H1 (cell line): ENCODE measurements at regions not wholly inside any gene's neighbourhood (a gene's known extent, or its start where the extent isn't known, plus 50 kb on each side); places are given as distances from the start of the nearest gene placed in this dataset.

Experiments
- CTCF ChIA-PET: fragments of 300-600 bp; sonication (Branson Sonifier 250); formaldehyde crosslinking; loops from one replicate; lab custom pipeline; 2021; ENCODE audit not compliant: partially characterized antibody; lab: Charles Lee
- POLR2A ChIA-PET: fragments of 300-600 bp; sonication (Branson Sonifier 250); formaldehyde crosslinking; loops from one replicate; lab custom pipeline; 2021; ENCODE audit warnings: inconsistent platforms; ENCODE audit not compliant: partially characterized antibody; lab: Charles Lee
- DNase-seq, 2 experiments: peaks; one replicate each; pipeline versions ENCODE4 v3.0.0 to v3.0.0-alpha.2; 2010 to 2022; ENCODE audit warnings: low spot score in 2 of 2, low read depth in 1 of 2, mixed read lengths in 1 of 2
- FAIRE-seq: peaks from 2 replicates; lab custom pipeline; 2011; peaks lifted over from hg19 to GRCh38; lab: Jason Lieb, UNC
- H2AFZ ChIP-seq: 2 replicates; pipeline ENCODE4 v1.8.1; 2012; ENCODE audit warnings: low read length, inconsistent platforms
- H2AK5ac ChIP-seq: 2 replicates; pipeline ENCODE4 v1.6.1; 2013; ENCODE audit warnings: low read depth, low read length
- H2BK120ac ChIP-seq: replicated peaks from 2 replicates; pipeline ENCODE3; 2013; ENCODE audit warnings: low read depth, low read length, inconsistent platforms
- H2BK12ac ChIP-seq: 2 replicates; pipeline ENCODE4 v1.6.1; 2013; ENCODE audit warnings: low read depth, low read length
- H2BK15ac ChIP-seq: 2 replicates; pipeline ENCODE4 v1.6.1; 2013; ENCODE audit warnings: low read length
- H2BK20ac ChIP-seq: 2 replicates; pipeline ENCODE4 v1.6.1; 2013; ENCODE audit warnings: low read length
- H2BK5ac ChIP-seq: 2 replicates; pipeline ENCODE4 v1.6.1; 2013; ENCODE audit warnings: low read depth, low read length
- H3K14ac ChIP-seq: 2 replicates; pipeline ENCODE4 v1.6.1; 2013; ENCODE audit warnings: inconsistent platforms; ENCODE audit not compliant: insufficient read length
- H3K18ac ChIP-seq: 2 replicates; pipeline ENCODE4 v1.6.1; 2013; ENCODE audit warnings: low read length; ENCODE audit errors: extremely low read depth
- H3K23ac ChIP-seq: 2 replicates; pipeline ENCODE4 v1.6.1; 2013; ENCODE audit warnings: inconsistent platforms; ENCODE audit not compliant: insufficient read length
- H3K23me2 ChIP-seq: 2 replicates; pipeline ENCODE4 v1.6.1; 2013; ENCODE audit warnings: low read depth, low read length
- H3K27ac ChIP-seq: 2 replicates; pipeline ENCODE4 v1.6.1; 2011; ENCODE audit warnings: low read depth, low read length, inconsistent platforms
- H3K27me3 ChIP-seq, 4 experiments: replicated peaks in 1 of 4; 1 replicate in 1 of 4; 2 replicates in 3 of 4; pipeline versions ENCODE4 v1.6.1 to v1.8.1; 2011 to 2013; ENCODE audit warnings: low read length in 3 of 4, mild to moderate bottlenecking in 3 of 4, inconsistent platforms in 2 of 4, mixed read lengths in 2 of 4, moderate library complexity in 1 of 4; ENCODE audit not compliant: control insufficient read depth in 3 of 4, insufficient read depth in 3 of 4; ENCODE audit errors: extremely low read depth in 1 of 4
- H3K36me3 ChIP-seq, 4 experiments: 2 replicates each; pipeline versions ENCODE4 v1.6.1 to v1.8.1; 2011 to 2013; ENCODE audit warnings: mild to moderate bottlenecking in 4 of 4, low read length in 3 of 4, moderate library complexity in 2 of 4, control low read depth in 1 of 4, inconsistent platforms in 1 of 4; ENCODE audit not compliant: insufficient read depth in 4 of 4, control insufficient read depth in 2 of 4
- H3K4ac ChIP-seq: replicated peaks from 2 replicates; pipeline ENCODE3; 2013; ENCODE audit warnings: low read length, low read depth, mixed read lengths, inconsistent platforms; ENCODE audit not compliant: insufficient read length
- H3K4me1 ChIP-seq, 4 experiments: replicated peaks in 1 of 4; 1 replicate in 1 of 4; 2 replicates in 3 of 4; pipeline versions ENCODE4 v1.6.1 to v1.8.1; 2011 to 2013; ENCODE audit warnings: low read length in 3 of 4, inconsistent platforms in 2 of 4, mixed read lengths in 1 of 4; ENCODE audit not compliant: insufficient read depth in 4 of 4, control insufficient read depth in 3 of 4
- H3K4me2 ChIP-seq, 2 experiments: 2 replicates each; pipeline versions ENCODE4 v1.6.1 to v1.8.1; 2011 to 2013; ENCODE audit warnings: low read depth in 2 of 2, low read length in 2 of 2, control low read depth in 1 of 2, inconsistent platforms in 1 of 2, mild to moderate bottlenecking in 1 of 2; ENCODE audit not compliant: insufficient read depth in 1 of 2
- H3K4me3 ChIP-seq, 4 experiments: fragments of 200-600, 300-600 bp in 1 of 4; sonication (generic), shearing (Covaris generic), sonication (Bioruptor Twin) in 1 of 4; 2 replicates each; pipeline versions ENCODE4 v1.5.1 to v1.8.1; 2011 to 2016; ENCODE audit warnings: low read length in 4 of 4, low read depth in 3 of 4, control low read depth in 2 of 4, inconsistent platforms in 2 of 4, mild to moderate bottlenecking in 2 of 4, mixed read lengths in 1 of 4, moderate library complexity in 1 of 4; ENCODE audit not compliant: insufficient read depth in 2 of 4; ENCODE audit errors: extremely low read depth in 1 of 4
- H3K56ac ChIP-seq: replicated peaks from 2 replicates; pipeline ENCODE3; 2013; ENCODE audit warnings: low read depth, mild to moderate bottlenecking, mixed read lengths, low read length, inconsistent platforms; ENCODE audit not compliant: insufficient read length
- H3K79me1 ChIP-seq: 2 replicates; pipeline ENCODE4 v1.6.1; 2013; ENCODE audit warnings: low read depth, low read length, control low read depth
- H3K79me2 ChIP-seq, 2 experiments: 2 replicates each; pipeline versions ENCODE4 v1.6.1 to v1.8.1; 2012 to 2013; ENCODE audit warnings: low read length in 2 of 2, mild to moderate bottlenecking in 2 of 2, inconsistent platforms in 1 of 2; ENCODE audit not compliant: insufficient read depth in 2 of 2, control insufficient read depth in 1 of 2
- H3K9ac ChIP-seq, 4 experiments: replicated peaks in 1 of 4; 1 replicate in 1 of 4; 2 replicates in 3 of 4; pipeline versions ENCODE4 v1.6.1 to v1.8.1; 2011 to 2013; ENCODE audit warnings: low read depth in 3 of 4, low read length in 3 of 4, control low read depth in 2 of 4, mild to moderate bottlenecking in 2 of 4, moderate library complexity in 2 of 4, inconsistent platforms in 1 of 4; ENCODE audit errors: extremely low read depth in 1 of 4
- H3K9me3 ChIP-seq, 2 experiments: 2 replicates each; pipeline versions ENCODE4 v1.6.1 to v1.8.1; 2012 to 2013; ENCODE audit warnings: mild to moderate bottlenecking in 2 of 2, moderate library complexity in 2 of 2, control low read depth in 1 of 2, inconsistent platforms in 1 of 2, low read depth in 1 of 2, low read length in 1 of 2, mixed read lengths in 1 of 2; ENCODE audit not compliant: insufficient read depth in 2 of 2
- H4K20me1 ChIP-seq, 2 experiments: replicated peaks in 1 of 2; 2 replicates each; pipeline versions ENCODE3 to v1.8.1; 2011 to 2013; ENCODE audit warnings: inconsistent platforms in 2 of 2, low read length in 2 of 2, mild to moderate bottlenecking in 1 of 2; ENCODE audit not compliant: insufficient read depth in 2 of 2, control insufficient read depth in 1 of 2
- H4K5ac ChIP-seq: 2 replicates; pipeline ENCODE4 v1.6.1; 2013; ENCODE audit warnings: low read length, low read depth, mixed read lengths, inconsistent platforms; ENCODE audit not compliant: insufficient read length
- H4K8ac ChIP-seq: 2 replicates; pipeline ENCODE4 v1.8.0; 2013; ENCODE audit warnings: mild to moderate bottlenecking, moderate library complexity, low read length, inconsistent platforms; ENCODE audit not compliant: insufficient read depth; ENCODE audit errors: extremely low read depth
- H4K91ac ChIP-seq: replicated peaks from 2 replicates; pipeline ENCODE3; 2013; ENCODE audit warnings: low read length, mixed read lengths, inconsistent platforms; ENCODE audit not compliant: insufficient read length
- BRCA1 ChIP-seq: IDR thresholded peaks from 2 replicates; pipeline ENCODE4 v1.6.1; 2012; ENCODE audit warnings: low read depth, low read length, improper control_type of control experiment
- CEBPB ChIP-seq: IDR thresholded peaks from 2 replicates; pipeline ENCODE4 v1.6.1; 2012; ENCODE audit warnings: low read depth, low read length
- E2F6 ChIP-seq: IDR thresholded peaks from 2 replicates; pipeline ENCODE4 v1.6.1; 2012; ENCODE audit warnings: inconsistent platforms
- EP300 ChIP-seq, 2 experiments: IDR thresholded peaks; 1 replicate in 1 of 2; 2 replicates in 1 of 2; pipeline ENCODE4 v1.6.1; 2011 to 2012; ENCODE audit warnings: low read depth in 2 of 2, low read length in 2 of 2, mild to moderate bottlenecking in 2 of 2, borderline replicate concordance in 1 of 2, inconsistent platforms in 1 of 2, moderate library complexity in 1 of 2
- HDAC6 ChIP-seq: IDR thresholded peaks from one replicate; pipeline ENCODE4 v1.7.1; 2012; ENCODE audit warnings: low read depth, mild to moderate bottlenecking, inconsistent platforms, low read length, moderate library complexity
- NANOG ChIP-seq: IDR thresholded peaks from 2 replicates; pipeline ENCODE4 v1.6.1; 2011; ENCODE audit warnings: low read length, low read depth, mild to moderate bottlenecking, inconsistent platforms; ENCODE audit not compliant: insufficient read depth, poor library complexity, severe bottlenecking
- POLR2AphosphoS5 ChIP-seq: IDR thresholded peaks from 2 replicates; pipeline ENCODE4 v1.6.1; 2011; ENCODE audit warnings: low read depth, low read length
- RBBP5 ChIP-seq: IDR thresholded peaks from 2 replicates; pipeline ENCODE4 v1.7.1; 2012; ENCODE audit warnings: low read depth, mild to moderate bottlenecking, inconsistent platforms, low read length, moderate library complexity, borderline replicate concordance
- RFX5 ChIP-seq: IDR thresholded peaks from 2 replicates; pipeline ENCODE4 v1.6.1; 2011; ENCODE audit warnings: low read depth, low read length, improper control_type of control experiment, borderline replicate concordance
- SP2 ChIP-seq: IDR thresholded peaks from 2 replicates; pipeline ENCODE4 v1.6.1; 2012; ENCODE audit warnings: mild to moderate bottlenecking, low read length, inconsistent platforms
- SRF ChIP-seq: IDR thresholded peaks from 2 replicates; pipeline ENCODE4 v1.6.1; 2011; ENCODE audit warnings: mild to moderate bottlenecking, low read depth, low read length, moderate library complexity
- TAF1 ChIP-seq: IDR thresholded peaks from 2 replicates; pipeline ENCODE4 v1.6.1; 2011; ENCODE audit warnings: mild to moderate bottlenecking, low read depth, low read length
- TAF7 ChIP-seq: optimal IDR thresholded peaks from 2 replicates; pipeline ENCODE3; 2011; ENCODE audit warnings: low read depth, mild to moderate bottlenecking, inconsistent platforms, low read length, moderate library complexity, borderline replicate concordance
- TEAD4 ChIP-seq: IDR thresholded peaks from 2 replicates; pipeline ENCODE4 v1.6.1; 2012; ENCODE audit warnings: low read depth, low read length, inconsistent platforms, mixed read lengths
- ZNF274 ChIP-seq: IDR thresholded peaks from 2 replicates; pipeline ENCODE4 v1.7.0; 2012; ENCODE audit warnings: low read length, borderline replicate concordance; ENCODE audit errors: extremely low read depth
- WGBS, 2 experiments: shearing (Covaris generic) in 1 of 2; methylation state at CpG; one replicate each; pipeline versions ENCODE4 v1.1.6 to v1.1.7; 2013 to 2015; ENCODE audit warnings: low lambda C conversion rate in 2 of 2, mixed read lengths in 2 of 2, inconsistent platforms in 1 of 2, low coverage in 1 of 2, missing lambda C conversion rate in 1 of 2; ENCODE audit not compliant: insufficient replicate concordance in 2 of 2, insufficient coverage in 1 of 2, insufficient read length in 1 of 2; ENCODE audit errors: extremely low coverage in 1 of 2, missing lambda C conversion rate in 1 of 2; 5-methylcytosine and 5-hydroxymethylcytosine counted together

DNA sequence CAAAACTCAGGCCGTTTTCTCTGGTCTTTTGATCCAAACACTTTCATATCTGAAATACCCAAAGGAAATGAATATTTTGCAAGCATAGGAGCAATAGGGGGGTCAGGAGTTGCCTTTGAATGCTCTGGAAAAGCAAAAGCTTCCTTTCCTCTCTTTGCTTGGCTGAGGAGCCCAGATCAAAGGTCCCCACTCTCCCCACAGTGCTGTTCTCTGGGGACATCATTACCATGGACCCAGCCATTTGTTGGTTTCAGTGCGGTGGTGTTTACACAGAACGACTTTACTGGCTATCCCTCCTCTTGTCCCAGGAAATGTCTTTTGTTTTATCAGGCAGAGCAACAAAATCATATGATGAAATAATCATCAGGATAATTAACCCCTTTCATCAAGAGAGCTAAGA is 1089.1 kb downstream of the TBC1D22A start:
- Histone ChIP-seq H3K23ac (no peak overlapping the region), H3K4ac (no peak overlapping the region), H2BK5ac (no peak overlapping the region), H3K27ac (no peak overlapping the region), H2BK20ac (no peak overlapping the region), H2AK5ac (no peak overlapping the region), H3K4me3 (no peak overlapping the region), H3K4me2 (no peak overlapping the region), H4K91ac (no peak overlapping the region), H2BK15ac (no peak overlapping the region), H3K14ac (no peak overlapping the region), H3K4me1 (no peaks in the 10 kb centered on the region), H3K36me3 (no peaks in the 10 kb centered on the region), H4K20me1 (no peaks in the 10 kb centered on the region), H3K23me2 (0 out of 2 replicates have a peak, but pooled peaks cover 2% of the 10 kb centered on the region), H2BK120ac (no peak overlapping the region), H3K27me3 (no peaks in the 10 kb centered on the region), H3K56ac (no peak overlapping the region), H3K9ac (no peak overlapping the region), H3K18ac (no peak overlapping the region), H3K79me2 (no peaks in the 10 kb centered on the region), H3K79me1 (no peaks in the 10 kb centered on the region), H4K5ac (no peak overlapping the region), H4K8ac (no peak overlapping the region), H3K9me3 (peaks cover 10 to 28% of the 10 kb centered on the region in 2 experiments), H2AFZ (no peak overlapping the region), H2BK12ac (no peak overlapping the region)
- DNase-seq (no peak), FAIRE-seq (no peak)
- 85% methylated on average over 3 of the region's 3 CpGs; no CpG with 5 or more reads in 1 of the 2 experiments for WGBS, 2 experiments
- POLR2A ChIA-PET = no interaction called here
- CTCF ChIA-PET = no interaction called here
- no peak for TF ChIP-seq POLR2AphosphoS5
- no peak for TF ChIP-seq TAF1
- no peak for TF ChIP-seq E2F6
- no peak for TF ChIP-seq TEAD4
- no peak for TF ChIP-seq NANOG
- TF ChIP-seq BRCA1 = no peak
- no peak for TF ChIP-seq ZNF274
- no peak for TF ChIP-seq RBBP5
- TF ChIP-seq SRF = no peak
- TF ChIP-seq CEBPB = no peak
- TF ChIP-seq EP300 (IDR thresholded peaks at IDR 0.05; ENCODE audit: borderline replicate concordance in 1 of 2, low read depth in 2 of 2, low read length in 2 of 2) = no peak
- no peak for TF ChIP-seq HDAC6
- TF ChIP-seq SP2 = no peak
- TF ChIP-seq RFX5 = no peak
- no peak for TF ChIP-seq TAF7
